Hematopoietic multipotent progenitor cell treated with erythropoietin and hydrocortisone succinate and interleukin-3 and kit ligand, for 6 days (in vitro differentiated cells): ENCODE measurements at regions not wholly inside any gene's neighbourhood (a gene's known extent, or its start where the extent isn't known, plus 50 kb on each side); places are given as distances from the start of the nearest gene placed in this dataset.
"Not testable (repeated sequence)": the region's sequence is repeated elsewhere in the genome, so short reads cannot be mapped to it uniquely, and the experiment has no call there.

Experiments used
- DNase-seq: peaks from one replicate; pipeline ENCODE4 v3.0.0-alpha.2; 2015

DNA sequence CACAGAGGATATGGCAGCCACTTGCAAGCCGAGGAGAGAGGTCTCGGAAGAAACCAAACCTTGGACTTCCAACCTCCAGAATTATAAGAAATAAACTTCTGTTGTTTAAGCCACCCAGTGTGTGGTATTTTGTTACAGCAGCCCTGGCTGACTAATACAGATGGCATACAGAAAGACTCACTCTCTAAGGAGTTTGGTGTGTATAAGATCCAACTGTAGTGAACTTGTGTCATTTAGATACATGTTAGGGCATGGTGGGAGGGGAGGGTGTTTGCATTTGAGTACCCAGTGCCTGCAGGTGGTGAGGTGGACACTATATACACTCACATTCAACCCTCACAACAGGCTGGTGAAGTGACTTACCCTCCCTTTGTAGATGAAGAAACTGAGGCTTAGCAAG lies 233.2 kb upstream of the KLF3 start:
- DNase-seq = no peak

DNA sequence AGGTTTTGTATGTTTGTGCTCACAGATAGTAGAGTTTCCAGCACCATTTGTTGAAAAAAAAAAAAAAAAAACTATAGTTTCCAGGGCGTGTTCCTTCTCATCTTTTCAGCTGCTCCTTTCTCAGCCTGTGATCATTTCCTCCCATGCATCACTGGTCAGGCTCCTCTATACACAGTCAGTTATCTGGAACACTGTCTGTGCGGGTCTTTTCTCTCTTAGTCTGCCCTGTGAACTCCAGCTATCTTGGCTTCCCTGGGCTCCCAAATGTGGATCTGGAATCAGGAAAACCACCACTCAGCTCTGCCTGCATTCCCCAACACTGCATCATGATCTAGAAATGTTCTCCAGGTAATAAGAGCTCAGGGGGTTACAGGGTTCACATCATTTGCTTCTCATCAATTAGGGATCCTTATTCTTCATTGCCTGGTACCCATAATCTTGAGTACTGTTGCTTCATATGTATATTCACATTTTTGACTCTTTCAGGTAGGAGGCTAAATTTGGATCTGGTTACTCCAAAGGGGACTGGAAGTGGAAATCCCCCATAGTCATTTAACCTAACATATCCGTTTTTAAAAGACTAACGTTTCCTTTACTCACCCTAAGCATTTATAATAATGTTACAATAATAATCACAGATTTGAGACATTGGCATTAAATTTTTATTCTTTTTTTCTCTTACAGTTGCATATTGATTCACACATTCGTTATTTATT lies 221.8 kb upstream of the KLF3 start:
- no peak for DNase-seq

DNA sequence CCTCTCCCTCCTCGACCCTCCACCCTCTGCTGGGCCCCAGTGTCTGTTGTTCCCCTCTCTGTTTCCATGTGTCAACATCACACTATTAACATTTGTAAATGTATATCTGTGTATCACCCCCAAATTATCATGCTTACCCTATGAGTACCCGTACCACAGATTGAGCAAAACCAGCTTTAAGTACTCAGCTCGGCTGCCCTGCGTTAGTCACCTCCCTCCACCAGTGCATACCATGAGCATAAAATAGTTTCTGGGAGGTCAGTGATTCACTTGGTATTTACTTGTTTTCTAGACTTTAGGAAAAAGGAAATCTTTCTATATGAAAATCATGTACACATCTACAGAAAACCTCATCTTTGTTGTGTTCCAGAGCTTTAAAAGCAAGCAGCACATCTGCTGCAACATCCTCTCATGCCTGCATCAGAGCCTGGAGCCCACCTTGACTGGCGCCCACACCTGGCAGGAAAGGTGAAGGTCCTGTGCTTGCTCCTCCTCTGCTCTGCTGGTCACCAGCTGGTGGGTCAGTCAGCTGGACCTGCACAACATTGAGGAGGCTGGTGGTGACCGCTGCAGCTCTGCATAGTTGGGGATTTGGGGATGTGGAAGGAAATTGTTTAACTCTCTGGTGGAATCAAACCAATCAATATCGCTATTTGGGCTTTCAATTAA lies 214.4 kb upstream of the KLF3 start:
- DNase-seq = no peak

DNA sequence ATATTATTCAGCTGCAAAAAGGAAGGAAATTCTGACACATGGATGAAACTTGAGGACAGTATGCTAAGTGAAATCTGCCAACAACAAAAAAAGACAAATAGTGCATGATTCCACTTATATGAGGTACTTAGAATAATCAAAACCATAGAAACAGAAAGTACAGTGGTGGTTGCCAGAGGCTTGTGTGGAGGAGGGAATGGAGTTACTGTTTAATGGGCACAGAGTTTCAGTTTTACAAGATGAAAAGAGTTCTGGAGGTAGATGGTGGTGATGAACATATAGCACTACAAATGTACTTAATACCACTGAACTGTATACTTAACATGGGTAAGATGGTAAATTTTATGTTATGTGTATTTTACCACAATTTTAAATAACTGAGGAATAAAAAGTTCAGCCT lies 212.0 kb upstream of the KLF3 start:
- DNase-seq = no peak

DNA sequence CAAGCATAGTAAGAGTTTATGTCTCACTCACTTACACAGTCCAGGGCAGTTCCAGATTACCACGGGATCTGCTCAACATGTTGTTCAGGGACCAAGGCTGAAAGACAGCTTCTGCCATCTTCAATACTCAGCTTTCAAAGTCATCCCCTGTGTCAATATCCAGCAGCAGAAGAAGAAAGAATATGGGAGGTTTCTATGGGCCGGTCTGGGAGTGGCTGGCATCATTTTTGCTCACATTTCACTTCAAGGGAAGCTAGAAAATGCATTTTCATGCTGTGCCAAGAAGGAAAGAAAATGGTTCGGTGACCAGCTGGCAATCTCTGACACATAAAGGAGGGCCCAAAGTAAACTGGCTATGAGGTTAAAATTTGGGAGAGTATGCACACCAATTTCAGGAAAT lies 211.5 kb upstream of the KLF3 start:
- no peak for DNase-seq

DNA sequence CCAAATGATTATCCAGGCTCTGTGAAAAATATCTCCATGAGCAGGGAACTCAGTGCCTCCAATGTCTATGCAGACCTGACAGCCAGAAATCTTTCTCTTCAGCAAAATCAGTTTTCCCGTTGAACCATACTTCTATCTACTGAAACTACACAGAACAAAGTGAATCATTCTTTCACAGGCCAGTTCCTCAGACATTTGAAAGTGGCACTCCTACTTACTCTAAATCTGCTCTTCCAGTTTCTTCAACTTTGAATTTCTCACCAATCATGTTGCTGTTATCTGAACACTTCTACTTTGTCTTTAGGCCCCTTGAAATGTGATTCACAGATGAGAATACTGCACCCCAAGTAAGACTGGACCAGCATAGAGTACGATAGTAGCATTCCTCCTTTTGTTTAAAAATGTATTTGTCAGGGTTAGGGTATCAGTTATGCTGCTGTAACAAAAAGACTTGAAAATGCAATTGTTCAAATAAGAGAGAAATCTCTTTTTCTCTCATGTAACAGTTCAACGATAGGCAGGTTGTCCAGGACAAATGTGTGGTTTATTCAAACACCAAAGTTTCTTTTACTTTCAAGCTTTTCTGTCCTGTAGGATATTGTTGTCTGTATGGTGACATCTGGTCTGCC lies 210.6 kb upstream of the KLF3 start:
- no peak for DNase-seq

DNA sequence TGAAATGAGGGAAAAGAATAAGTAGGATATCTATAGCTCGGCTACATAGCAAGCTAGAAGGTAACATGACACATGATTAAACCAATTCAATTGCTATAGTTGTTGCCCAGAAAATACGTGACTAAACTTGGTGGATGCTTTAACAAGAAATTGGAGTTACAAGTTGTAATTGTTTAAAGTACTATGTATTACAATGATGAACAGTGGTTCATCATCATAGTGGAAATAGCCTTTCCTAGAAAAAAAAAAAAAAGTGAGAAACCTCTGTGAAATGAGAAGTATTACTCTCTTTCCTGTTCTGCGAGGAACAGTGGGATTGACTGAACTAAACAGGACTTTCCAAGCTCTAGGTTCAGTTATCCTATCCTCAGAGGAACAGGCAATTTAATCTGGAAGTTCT lies 209.7 kb upstream of the KLF3 start:
- DNase-seq = no peak

DNA sequence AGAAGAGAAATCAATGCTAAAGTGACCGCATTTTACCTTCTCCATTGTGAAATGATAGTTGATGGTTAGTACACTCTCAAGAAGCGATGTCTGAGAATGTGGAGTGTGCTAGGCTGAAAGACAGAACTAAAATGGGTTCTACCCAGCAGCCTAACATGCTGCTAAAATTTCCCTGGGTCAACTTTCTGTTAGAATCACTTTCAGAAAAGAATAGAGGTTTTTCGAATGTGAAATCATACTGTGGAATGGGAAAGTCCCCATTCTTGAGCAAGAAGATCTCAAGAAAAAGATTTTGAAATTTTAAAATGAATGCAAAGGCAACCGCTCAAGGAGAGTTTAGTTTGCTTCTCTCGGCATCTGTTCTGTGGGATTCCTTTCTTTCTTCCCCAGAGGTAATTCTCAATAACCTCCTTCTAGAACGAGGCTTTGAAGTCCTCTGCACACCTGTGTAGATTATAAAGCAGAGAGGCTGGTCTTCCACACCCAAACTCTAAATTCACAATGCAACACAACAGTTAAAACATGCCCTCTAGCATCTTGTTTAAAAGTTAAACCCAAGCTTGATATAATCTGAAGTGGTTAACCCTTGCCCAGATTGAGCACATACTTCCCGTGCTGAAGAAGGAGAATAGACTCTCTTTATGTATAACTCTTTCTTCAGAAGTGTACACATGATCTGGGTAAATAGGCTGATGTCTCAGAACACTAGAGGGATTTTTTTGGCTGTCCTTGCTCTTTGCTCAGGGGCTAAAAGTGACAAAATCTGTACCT lies 208.7 kb upstream of the KLF3 start:
- DNase-seq = no peak

DNA sequence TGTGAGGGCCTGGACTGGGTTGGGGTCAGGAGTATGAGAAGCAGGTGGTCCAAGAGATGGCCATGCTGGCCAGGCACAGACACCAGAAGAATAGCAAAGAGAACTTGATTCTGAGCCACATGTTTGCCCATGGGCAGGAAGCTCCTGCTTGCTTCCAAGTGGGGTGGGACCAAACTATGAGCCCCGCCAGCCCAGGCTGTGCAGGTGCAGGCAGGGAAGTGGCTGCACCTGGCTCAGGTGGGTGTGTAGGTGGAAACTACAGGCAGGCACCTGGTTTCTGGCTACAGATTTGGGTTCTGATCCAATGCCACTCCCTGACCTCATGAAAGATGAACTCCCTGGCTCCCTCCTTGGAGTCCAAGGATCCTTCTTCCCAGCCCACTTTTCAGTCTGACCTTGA lies 207.9 kb upstream of the KLF3 start:
- no peak for DNase-seq

DNA sequence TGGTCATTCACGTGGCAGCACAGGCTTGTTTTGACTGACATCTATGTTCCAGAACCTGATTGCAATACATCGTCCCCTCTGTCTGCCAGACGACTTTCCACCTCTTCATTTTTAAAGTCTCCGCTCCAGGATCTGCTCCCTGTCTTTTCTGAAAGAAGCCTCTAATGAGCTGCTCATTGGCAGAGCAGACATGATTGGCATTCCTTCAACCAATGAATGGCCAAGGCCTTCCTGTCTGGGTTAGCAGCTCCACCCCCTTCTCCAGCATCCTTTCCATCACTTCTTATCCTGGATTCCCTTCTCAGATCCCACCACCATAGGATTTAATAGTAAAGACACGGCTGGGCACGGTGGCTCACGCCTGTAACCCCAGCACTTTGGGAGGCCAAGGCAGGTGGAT lies 202.7 kb upstream of the KLF3 start:
- DNase-seq = no peak

DNA sequence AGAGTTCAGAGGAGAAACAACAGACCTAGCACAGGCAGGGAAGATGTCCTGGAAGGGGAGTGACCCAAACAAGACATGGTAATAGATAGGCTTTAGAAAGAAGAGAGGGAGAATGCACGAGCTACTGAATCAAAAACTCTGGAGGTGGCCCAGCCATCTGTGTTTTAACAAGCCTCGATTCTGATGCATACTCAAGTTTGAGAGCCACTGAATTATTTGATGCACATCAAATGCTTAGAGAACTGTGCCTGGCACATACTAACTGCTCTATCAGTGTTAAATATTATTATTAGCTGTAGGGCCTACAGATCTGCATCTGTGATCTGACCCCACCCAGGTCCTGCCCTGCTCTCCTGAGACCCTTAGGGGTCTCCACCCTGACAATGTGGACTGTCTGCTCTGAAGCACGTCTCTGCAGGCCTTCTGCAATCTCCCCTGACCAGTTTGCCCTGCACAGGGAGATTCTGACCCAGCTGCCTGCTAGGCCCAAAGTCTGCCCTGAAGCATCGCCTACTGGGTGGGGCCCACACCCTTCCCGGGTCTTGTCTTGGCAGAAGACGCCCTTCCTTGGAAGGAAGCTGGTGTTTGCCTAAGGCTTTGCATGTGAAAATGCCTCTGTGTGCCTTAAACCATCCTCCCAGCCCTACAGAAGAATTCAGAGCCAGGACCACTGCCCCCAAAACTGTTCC lies 201.5 kb upstream of the KLF3 start:
- peak; percentile 14 for DNase-seq

DNA sequence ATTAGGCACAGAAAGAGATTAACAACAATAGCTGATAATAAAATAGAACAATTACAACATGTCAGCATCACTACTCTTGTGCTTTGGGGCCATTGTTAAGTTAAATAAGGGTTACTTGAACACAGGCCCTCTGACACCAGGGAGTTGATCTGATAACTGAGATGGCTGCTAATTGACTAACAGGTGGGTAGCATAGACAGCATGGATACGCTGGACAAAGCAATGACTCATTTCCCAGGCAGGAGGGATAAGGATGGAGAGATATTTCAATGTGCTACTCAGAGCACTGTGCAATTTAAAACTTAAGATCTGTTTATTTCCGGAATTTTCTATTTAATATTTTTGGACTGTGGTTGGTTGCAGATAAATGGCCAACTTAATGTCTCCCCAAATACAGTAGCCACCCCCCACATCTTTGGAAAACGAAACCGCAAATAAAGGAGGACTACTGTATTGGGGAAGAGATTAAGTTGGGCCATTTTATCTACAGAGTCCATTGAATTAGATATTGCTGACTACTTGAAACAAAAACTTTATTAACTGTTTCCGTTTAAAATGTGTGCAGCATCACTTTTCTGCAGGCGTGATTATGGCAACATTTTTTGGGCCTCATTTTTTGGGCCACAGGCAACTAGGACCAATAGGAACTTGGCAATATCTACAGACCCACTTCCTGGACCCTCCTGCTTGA lies 200.6 kb upstream of the KLF3 start:
- DNase-seq = no peak

DNA sequence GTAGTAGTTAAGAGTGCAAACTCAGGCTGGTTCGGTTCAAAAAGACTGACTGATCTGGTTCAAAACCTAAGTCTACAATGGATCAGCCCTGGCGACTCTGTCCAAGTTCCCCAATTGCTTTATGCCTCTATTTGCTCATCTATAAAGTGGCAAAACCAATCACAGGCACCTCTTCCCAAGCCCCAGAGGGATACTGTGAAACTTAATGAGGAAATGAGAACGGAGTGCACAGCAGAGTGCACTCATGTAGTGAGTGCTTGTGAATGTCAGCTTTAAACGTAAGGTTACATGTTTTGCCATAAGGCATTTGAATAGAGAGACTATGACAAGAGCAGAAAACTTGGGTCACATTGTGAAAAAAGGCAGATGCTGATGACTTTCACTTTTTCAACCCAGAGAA lies 199.7 kb upstream of the KLF3 start:
- no peak for DNase-seq

DNA sequence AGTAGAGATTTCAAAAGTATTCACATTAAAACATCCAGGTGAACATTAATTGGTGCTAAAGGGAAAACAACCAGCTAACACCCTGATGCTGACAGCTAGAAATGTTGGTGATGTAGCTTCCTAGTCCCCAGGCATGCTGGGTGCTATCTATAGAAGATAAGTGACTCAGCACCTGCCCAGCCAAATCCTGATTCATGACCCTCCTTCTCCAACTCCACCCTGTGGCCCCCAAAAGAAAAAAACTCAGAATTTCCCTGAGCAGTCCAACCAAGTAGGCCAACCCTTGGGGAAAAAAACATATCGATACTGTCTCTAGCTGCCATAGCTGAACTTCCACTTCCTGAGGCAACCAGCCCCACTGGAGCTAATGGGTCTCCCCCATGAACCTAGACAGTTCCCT lies 197.6 kb upstream of the KLF3 start:
- DNase-seq = peak; percentile 27

DNA sequence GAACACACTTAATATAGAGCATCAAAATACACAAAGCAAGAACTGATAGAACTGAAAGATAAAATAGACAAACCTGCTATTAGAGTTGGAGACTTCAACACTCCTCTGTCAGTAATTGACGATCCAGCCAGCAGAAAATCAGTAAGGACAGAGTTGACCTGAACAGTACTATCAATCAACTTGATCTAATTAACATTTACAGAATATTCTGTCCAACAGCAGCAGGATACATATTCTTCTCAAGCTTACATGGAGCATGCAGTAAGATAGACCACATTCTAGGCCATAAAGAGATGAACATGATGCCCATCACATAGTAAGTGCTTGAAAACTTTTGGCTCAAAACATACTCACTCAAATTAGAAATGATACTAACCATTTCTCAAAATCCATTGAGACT lies 196.7 kb upstream of the KLF3 start:
- DNase-seq = no peak

DNA sequence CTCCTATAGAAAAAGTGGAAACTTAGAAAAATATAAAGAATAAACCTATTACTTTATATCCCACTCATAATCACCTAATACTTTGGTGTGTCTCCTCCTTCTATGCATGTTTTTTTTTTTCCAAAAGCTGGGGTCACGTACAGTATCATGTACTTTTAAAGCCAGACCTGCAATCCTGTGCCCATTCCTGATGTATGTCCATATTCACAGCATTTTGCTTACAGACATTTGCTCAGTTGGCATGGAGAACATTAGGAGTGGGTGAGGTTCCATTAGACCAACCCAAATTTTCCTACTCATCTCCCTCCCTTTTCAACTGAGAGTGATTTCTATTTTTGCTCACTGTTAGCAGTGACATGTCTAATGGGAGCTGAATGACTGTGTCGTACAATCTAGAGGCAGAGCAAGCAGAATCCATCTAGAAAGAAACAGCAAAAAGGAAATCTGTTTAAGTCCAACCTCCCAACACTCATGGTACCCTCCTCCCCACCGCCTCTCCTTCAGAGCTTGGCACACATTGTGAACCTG lies 195.6 kb upstream of the KLF3 start:
- no peak for DNase-seq

DNA sequence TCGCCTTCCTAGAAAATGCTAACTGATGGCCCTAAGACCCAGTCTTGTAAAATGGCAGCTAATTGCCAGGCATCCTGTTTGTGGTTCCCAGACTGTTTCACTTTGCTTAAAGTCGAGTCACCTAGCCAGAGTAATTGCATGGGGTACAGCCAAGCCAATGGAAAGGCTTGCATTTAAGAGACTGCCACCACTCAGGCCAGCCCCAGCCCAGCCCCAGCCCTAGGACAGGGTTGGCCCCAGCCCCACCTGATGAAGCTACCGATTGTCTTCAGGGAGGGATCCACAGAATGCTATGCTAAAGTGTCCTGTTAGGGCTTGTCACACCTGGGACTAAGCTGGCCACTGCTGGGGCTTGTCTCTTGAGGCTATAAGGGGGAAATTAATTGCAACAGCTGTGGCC lies 194.6 kb upstream of the KLF3 start:
- no peak for DNase-seq

DNA sequence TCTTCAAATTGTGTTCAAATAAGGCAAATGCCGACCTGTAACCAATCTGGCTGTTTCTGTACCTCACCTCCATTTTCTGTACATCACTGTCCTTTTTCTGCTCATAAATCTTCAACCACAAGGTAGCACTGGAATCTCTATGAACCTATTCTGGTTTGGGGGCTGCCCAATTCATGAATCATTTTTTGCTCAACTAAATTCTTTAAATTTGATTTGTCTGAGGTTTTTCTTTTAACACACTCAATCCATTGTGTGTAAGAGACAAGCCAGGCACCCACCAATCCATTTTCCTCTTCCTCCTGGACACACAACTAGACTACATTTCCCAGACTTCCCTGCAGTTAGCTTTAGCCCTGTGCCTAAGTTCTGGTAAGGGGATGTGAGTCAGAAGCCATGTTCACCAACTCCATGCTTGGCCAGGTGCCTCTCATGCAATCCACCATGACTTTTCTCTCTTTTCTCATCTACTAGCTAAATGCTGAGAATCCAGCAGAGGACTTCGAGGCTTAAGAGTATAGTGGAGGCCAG lies 193.2 kb upstream of the KLF3 start:
- DNase-seq = no peak

DNA sequence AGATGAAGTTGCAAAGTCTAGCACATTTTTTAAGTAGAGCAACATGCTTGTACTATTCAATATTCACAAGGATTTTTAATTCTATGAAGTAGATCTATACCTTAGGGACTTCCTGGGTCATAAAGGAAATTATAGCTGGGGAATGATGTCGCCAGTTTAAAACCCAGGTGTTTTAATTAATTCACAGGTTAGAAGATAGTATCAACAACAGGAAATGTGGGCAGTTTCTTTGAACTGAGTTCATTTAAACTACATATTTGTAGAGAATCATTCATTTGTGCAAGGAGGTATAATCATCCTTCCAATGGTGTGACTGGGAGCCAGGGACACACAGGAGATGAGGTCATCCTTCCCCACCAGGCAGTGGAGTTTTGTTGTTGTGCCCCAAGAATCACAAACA lies 181.3 kb upstream of the KLF3 start:
- DNase-seq = no peak

DNA sequence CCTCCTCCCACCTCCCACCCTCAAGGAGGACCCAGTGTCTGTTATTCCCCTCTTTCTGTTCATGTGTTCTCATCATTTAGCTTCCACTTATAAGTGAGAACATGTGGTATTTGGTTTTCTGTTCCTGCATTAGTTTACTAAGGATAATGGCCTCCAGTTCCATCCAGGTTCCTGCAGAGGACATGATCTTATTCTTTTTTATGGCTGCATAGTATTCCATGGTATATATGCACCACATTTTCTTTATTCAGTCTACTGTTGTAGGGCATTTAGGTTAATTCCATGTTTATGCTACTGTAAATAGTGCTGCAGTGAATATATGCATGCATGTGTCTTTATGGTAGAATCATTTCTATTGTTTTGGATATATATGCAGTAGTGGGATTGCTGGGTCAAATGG lies 180.4 kb upstream of the KLF3 start:
- not testable (repeated sequence) for DNase-seq

DNA sequence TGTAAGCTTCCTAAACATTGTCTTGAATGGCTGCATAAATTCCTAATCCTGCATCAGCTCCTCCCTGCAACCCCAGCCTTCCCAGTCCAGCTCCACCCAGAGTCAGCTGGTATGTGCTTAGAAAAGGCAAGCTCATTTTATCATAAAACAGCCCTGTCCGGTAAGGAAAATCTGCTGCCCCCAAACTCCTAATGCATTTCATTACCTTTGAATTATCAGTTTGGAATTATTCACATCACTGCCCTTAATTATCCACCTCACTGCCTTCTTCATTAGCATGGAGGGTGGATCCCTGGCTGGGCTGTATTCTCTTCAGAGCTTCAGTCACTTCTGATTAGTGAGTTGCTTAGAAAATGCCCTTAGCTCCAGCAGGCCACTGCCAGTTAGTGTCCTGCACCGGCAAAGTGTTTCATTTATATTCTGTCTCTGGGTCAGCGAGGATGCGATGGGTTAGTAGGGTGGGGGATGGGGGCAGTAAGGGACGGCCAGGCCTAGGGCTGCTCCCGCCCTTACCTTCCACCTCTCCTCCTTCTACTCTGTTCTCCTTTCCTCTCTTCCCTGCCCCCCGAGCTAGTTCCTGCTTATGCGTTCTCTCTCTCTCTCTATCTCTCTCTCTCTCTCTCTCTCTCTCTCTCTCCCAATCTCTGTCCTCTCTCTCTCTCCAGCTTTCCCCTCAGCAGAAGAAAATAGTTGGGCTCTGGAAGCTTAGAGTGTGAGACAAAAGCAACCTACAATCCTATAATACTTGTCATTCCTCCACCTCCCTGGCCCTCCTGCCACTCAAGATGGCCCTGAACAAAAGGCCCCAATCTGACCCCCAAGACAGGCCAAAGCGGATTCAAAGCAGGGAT lies 174.8 kb upstream of the KLF3 start:
- no peak for DNase-seq
